OCI-LY1 (cell line): ENCODE measurements at regions not wholly inside any gene's neighbourhood (a gene's known extent, or its start where the extent isn't known, plus 50 kb on each side); places are given as distances from the start of the nearest gene placed in this dataset.

Source experiments
- EZH2 ChIP-seq: fragments of 200-600 bp; sonication (generic), shearing (Covaris generic); IDR thresholded peaks from 2 replicates; pipeline ENCODE4 v1.8.0; 2017; ENCODE audit warnings: borderline replicate concordance, mixed run types, mild to moderate bottlenecking, antibody characterized with exemption, low read length, moderate library complexity, mixed read lengths
- TF ChIP-seq, protein P1 (sequence below): fragments of 200-600 bp; sonication (generic), shearing (Covaris generic); IDR thresholded peaks from 2 replicates; pipeline ENCODE4 v1.5.1; 2017; ENCODE audit warnings: mild to moderate bottlenecking, antibody characterized with exemption, low read length, moderate library complexity, mixed read lengths

GRCh38 chr3:115275896-115276295 is 128.8 kb upstream of the ZBTB20 start:
- no peak for TF ChIP-seq EZH2
- TF ChIP-seq, protein P1, sequence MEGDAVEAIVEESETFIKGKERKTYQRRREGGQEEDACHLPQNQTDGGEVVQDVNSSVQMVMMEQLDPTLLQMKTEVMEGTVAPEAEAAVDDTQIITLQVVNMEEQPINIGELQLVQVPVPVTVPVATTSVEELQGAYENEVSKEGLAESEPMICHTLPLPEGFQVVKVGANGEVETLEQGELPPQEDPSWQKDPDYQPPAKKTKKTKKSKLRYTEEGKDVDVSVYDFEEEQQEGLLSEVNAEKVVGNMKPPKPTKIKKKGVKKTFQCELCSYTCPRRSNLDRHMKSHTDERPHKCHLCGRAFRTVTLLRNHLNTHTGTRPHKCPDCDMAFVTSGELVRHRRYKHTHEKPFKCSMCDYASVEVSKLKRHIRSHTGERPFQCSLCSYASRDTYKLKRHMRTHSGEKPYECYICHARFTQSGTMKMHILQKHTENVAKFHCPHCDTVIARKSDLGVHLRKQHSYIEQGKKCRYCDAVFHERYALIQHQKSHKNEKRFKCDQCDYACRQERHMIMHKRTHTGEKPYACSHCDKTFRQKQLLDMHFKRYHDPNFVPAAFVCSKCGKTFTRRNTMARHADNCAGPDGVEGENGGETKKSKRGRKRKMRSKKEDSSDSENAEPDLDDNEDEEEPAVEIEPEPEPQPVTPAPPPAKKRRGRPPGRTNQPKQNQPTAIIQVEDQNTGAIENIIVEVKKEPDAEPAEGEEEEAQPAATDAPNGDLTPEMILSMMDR, result no peak
